ENCODE measurements at regions not wholly inside any gene's neighbourhood (a gene's known extent, or its start where the extent isn't known, plus 50 kb on each side); places are given as distances from the start of the nearest gene placed in this dataset.

GRCh38 chr2:204332706-204333105 lies 212.6 kb upstream of the PARD3B start:
- no peak for DNase-seq

- no peak for DNase-seq
Measured at GRCh38 chr2:204333861-204334260, 211.4 kb upstream of the PARD3B start.

GRCh38 chr2:204335451-204336058 lies 209.7 kb upstream of the PARD3B start:
- no peak for DNase-seq

- DNase-seq = no peak
Measured at GRCh38 chr2:204336153-204336744, 209.0 kb upstream of the PARD3B start.

- DNase-seq = no peak
Measured at GRCh38 chr2:204337638-204338037, 207.6 kb upstream of the PARD3B start.

- DNase-seq = no peak
Measured at GRCh38 chr2:204339212-204339715, 206.0 kb upstream of the PARD3B start.

GRCh38 chr2:204340511-204340910 lies 204.8 kb upstream of the PARD3B start:
- DNase-seq = no peak

GRCh38 chr2:204341887-204342276 lies 203.4 kb upstream of the PARD3B start:
- no peak for DNase-seq

GRCh38 chr2:204343685-204344084 lies 201.6 kb upstream of the PARD3B start:
- no peak for DNase-seq

GRCh38 chr2:204344119-204344518 lies 201.2 kb upstream of the PARD3B start:
- DNase-seq = no peak

GRCh38 chr2:204346906-204347305 lies 198.4 kb upstream of the PARD3B start:
- DNase-seq = no peak

- DNase-seq = no peak
Measured at GRCh38 chr2:204353823-204354222, 191.5 kb upstream of the PARD3B start.

GRCh38 chr2:204354442-204354856 lies 190.8 kb upstream of the PARD3B start:
- DNase-seq = no peak

- DNase-seq = no peak
Measured at GRCh38 chr2:204355688-204356087, 189.6 kb upstream of the PARD3B start.

- DNase-seq = no peak
Measured at GRCh38 chr2:204356151-204356641, 189.1 kb upstream of the PARD3B start.

- DNase-seq = no peak
Measured at GRCh38 chr2:204357286-204357685, 188.0 kb upstream of the PARD3B start.

- DNase-seq = no peak
Measured at GRCh38 chr2:204359076-204359475, 186.2 kb upstream of the PARD3B start.

- DNase-seq = no peak
Measured at GRCh38 chr2:204360218-204361007, 184.9 kb upstream of the PARD3B start.

GRCh38 chr2:204361738-204362137 lies 183.5 kb upstream of the PARD3B start:
- no peak for DNase-seq

GRCh38 chr2:204362581-204362980 lies 182.7 kb upstream of the PARD3B start:
- no peak for DNase-seq

GRCh38 chr2:204363513-204363912 lies 181.8 kb upstream of the PARD3B start:
- no peak for DNase-seq

GRCh38 chr2:204364860-204365535 lies 180.3 kb upstream of the PARD3B start:
- no peak for DNase-seq

GRCh38 chr2:204365811-204366210 lies 179.5 kb upstream of the PARD3B start:
- DNase-seq = no peak
